ENCODE measurements at regions not wholly inside any gene's neighbourhood (a gene's known extent, or its start where the extent isn't known, plus 50 kb on each side); places are given as distances from the start of the nearest gene placed in this dataset.

- no peak for DNase-seq
Observed at GRCh38 chr14:81673930-81674329, 140.3 kb upstream of the SEL1L start.

GRCh38 chr14:81676395-81676794 lies 142.7 kb upstream of the SEL1L start:
- no peak for DNase-seq

GRCh38 chr14:81676879-81677278 lies 143.2 kb upstream of the SEL1L start:
- no peak for DNase-seq

- DNase-seq = no peak
Observed at GRCh38 chr14:81677736-81678135, 144.1 kb upstream of the SEL1L start.

DNA sequence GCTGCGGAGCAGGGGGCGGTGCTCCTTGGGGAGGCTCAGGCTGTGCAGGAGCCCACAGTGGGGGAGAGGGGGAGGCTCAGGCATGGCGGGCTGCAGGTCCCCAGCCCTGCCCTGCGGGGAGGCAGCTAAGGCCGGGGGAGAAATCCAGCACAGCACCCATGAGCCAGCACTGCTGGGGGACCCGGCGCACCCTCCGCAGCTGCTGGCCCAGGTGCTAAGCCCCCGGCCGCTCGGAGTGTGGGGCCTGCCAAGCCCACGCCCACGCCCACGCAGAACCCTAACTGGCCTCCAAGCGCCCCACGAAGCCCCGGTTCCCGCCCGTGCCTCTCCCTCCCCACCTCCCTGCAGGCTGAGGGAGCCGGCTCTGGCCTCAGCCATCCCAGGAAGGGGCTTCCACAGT lies 145.6 kb upstream of the SEL1L start:
- no peak for DNase-seq

GRCh38 chr14:81681541-81681940 lies 147.9 kb upstream of the SEL1L start:
- DNase-seq = no peak

GRCh38 chr14:81682134-81682533 lies 148.5 kb upstream of the SEL1L start:
- DNase-seq = no peak

- no peak for DNase-seq
Observed at GRCh38 chr14:81682701-81683100, 149.0 kb upstream of the SEL1L start.

GRCh38 chr14:81684696-81685095 lies 151.0 kb upstream of the SEL1L start:
- no peak for DNase-seq

GRCh38 chr14:81686512-81686911 lies 152.9 kb upstream of the SEL1L start:
- no peak for DNase-seq

DNA sequence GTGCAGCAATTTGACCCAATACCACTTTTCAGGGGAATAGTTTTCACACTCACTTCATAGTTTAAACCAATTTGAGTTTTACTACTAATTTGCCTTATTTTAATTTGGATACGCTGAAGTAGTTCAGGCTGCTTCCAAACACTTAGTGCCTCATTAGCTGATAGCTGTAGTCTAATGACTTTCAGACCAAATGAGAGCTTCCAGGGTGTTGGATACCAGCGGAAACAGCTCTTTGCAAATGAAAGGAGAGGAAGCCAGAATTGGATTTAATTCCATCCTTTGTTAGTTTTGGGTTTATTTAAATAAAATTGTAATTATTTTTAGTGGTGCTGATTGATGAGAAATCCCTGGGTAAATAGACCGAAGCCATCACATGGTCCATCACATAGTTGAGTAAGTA lies 158.3 kb upstream of the SEL1L start:
- DNase-seq = no peak

GRCh38 chr14:81694419-81694818 lies 160.8 kb upstream of the SEL1L start:
- no peak for DNase-seq

GRCh38 chr14:81709681-81710080 lies 176.0 kb upstream of the SEL1L start:
- DNase-seq = no peak

GRCh38 chr14:81710232-81710845 lies 176.7 kb upstream of the SEL1L start:
- DNase-seq = peak in 1 of 5 experiments; percentile 40

DNA sequence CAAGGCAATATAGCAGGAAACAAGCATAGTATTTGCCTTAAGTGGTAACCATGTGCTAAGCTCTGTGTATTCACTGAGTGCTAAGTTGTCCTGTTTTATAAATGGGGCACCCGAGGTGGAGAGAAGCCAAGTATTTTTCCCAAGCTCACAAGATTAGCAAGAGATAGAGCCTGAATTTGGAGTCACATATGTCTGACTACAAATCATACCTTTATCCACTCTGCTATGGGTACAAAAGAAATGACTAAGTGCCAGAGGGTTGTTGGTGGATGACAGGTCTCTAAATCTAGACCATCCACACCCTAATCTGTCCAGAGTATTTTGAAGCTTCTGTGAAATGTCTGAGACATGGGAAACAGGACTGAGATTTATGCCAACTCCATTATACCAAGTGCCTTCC lies 182.1 kb upstream of the SEL1L start:
- DNase-seq = no peak

DNA sequence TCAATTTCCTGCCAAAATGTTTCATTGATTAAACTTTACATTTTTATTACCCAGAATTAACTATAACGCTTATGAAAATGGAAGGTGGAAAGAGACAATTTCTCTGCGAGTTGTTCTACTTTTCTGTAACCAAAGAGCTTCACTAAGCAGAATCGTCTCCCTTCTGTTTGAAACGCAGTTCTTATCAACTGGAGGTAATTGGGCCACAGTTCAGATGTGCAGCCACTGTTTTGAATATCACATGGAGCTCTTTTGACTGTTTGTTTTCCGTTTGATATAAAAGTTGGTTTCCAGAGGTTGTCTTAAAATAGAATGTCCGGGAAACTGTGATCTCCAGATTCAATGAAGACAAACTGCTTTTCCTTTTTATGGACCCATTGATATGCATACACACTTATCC lies 183.3 kb upstream of the SEL1L start:
- DNase-seq = no peak

DNA sequence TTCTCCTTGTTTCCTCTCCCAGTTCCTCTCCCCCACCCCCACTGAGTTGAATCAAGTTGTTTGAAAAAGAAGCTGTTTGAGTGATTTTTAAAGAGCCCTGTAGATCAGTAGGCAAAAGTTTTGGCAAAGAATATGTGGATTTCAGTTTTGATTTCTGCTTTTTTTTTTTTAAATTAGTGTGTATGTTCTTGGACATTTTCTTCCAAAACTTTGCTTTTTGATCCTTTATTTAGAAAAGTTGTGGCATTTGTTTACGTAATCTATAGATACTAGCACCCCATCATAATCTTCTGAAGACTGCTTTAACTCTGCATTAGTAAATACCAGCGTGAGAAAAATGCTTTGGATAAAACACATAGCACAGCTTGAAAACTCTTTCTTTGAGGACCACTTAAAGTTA lies 190.3 kb upstream of the SEL1L start:
- no peak for DNase-seq

GRCh38 chr14:81727218-81727617 lies 193.6 kb upstream of the SEL1L start:
- no peak for DNase-seq

DNA sequence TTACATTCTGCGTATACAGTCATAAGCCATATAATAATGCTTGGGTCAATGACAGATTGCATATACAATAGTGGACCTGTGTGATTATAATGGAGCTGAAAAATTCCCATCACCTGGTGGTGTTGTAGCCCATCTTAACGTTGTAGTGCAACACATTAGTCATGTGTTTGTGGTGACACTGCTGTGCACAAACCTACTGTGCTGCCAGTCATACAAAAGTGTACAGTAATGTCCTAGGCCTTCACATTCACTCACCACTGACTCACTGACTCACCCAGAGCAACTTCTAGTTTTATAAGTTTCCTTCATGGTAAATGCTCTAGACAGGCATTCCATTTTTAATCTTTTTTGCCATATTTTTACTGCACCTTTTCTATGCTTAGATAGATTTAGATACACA lies 194.8 kb upstream of the SEL1L start:
- no peak for DNase-seq

GRCh38 chr14:81729622-81730021 lies 196.0 kb upstream of the SEL1L start:
- DNase-seq = no peak

DNA sequence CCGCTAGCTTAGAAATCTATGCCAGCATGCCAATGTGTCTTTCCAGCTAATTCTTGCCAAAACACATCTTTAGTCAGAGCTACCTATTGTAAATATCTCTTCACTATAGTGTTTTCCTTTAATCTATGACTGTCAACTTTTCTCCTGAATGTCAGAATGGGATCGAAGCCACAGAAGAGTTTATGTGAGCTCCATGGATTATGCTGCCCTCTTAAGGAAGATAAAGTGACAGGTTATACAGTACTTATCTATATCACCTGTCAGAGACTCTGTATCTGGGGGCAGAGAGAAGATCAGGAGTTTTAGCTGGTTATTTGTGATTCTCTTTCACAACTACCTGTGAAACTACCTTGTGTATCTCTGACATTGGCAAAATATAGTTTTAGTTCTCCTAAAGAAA lies 204.3 kb upstream of the SEL1L start:
- no peak for DNase-seq

GRCh38 chr14:81738946-81739659 lies 205.4 kb upstream of the SEL1L start:
- DNase-seq = no peak

- DNase-seq = no peak
Observed at GRCh38 chr14:81743605-81744004, 210.0 kb upstream of the SEL1L start.

GRCh38 chr14:81751198-81751597 lies 217.5 kb upstream of the SEL1L start:
- no peak for DNase-seq

GRCh38 chr14:81759541-81759940 lies 225.9 kb upstream of the SEL1L start:
- DNase-seq = no peak
